ENCODE measurements at regions not wholly inside any gene's neighbourhood (a gene's known extent, or its start where the extent isn't known, plus 50 kb on each side); places are given as distances from the start of the nearest gene placed in this dataset.
A peak's percentile ranks its signal among the peaks of the same experiment; 100 is the strongest.

GRCh38 chr4:141921293-141921692, 284.9 kb downstream of the IL15 start:
- POLR2A ChIA-PET (ENCODE audit: low non-redundant PET) = no interaction called here
- TF ChIP-seq CTCF (conservative IDR thresholded peaks at IDR 0.05; ENCODE audit: low read depth) = no peak

GRCh38 chr4:141922236-141922635, 285.9 kb downstream of the IL15 start:
- TF ChIP-seq CTCF (conservative IDR thresholded peaks at IDR 0.05; ENCODE audit: low read depth) = no peak
- no peak overlapping the region for H3K27ac ChIP-seq
- ChIA-PET POLR2A (ENCODE audit: low non-redundant PET) (interaction anchor here (0.7 kb wide), 1 partner anchor 547 kb away, joined by 3 read pairs; no protein-coding TSS in a partner anchor), CTCF (no interaction called here)
- no peak for DNase-seq (ENCODE audit: low spot score)

More at GRCh38 chr4:141921293-141921692, 284.9 kb downstream of the IL15 start:
- no peak overlapping the region for H3K27ac ChIP-seq
- DNase-seq (ENCODE audit: low spot score) = no peak
- CTCF ChIA-PET = interaction anchor here (0.6 kb wide), 1 partner anchor 692 kb away, joined by 6 read pairs; no protein-coding TSS in a partner anchor

GRCh38 chr4:141926406-141926805, 290.0 kb downstream of the IL15 start:
- no peak for TF ChIP-seq CTCF (conservative IDR thresholded peaks at IDR 0.05; ENCODE audit: low read depth)
- DNase-seq (ENCODE audit: low spot score) = no peak
- H3K27ac ChIP-seq = no peak overlapping the region
- CTCF ChIA-PET = no interaction called here
- POLR2A ChIA-PET (ENCODE audit: low non-redundant PET) = no interaction called here

GRCh38 chr4:141932490-141932889, 296.1 kb downstream of the IL15 start:
- TF ChIP-seq CTCF (conservative IDR thresholded peaks at IDR 0.05; ENCODE audit: low read depth) = no peak
- no peak overlapping the region for H3K27ac ChIP-seq
- ChIA-PET CTCF (no interaction called here), POLR2A (ENCODE audit: low non-redundant PET) (no interaction called here)
- no peak for DNase-seq (ENCODE audit: low spot score)

GRCh38 chr4:141933978-141934377, 297.6 kb downstream of the IL15 start:
- ChIA-PET POLR2A (ENCODE audit: low non-redundant PET) (no interaction called here), CTCF (no interaction called here)
- TF ChIP-seq CTCF (conservative IDR thresholded peaks at IDR 0.05; ENCODE audit: low read depth) = no peak
- H3K27ac ChIP-seq = no peak overlapping the region
- DNase-seq (ENCODE audit: low spot score) = peak; percentile 3

GRCh38 chr4:141955696-141956095, 319.3 kb downstream of the IL15 start:
- ChIA-PET CTCF (interaction anchor here (0.6 kb wide), 1 partner anchor 58 kb away, joined by 3 read pairs; no protein-coding TSS in a partner anchor), POLR2A (ENCODE audit: low non-redundant PET) (no interaction called here)
- no peak for DNase-seq (ENCODE audit: low spot score)
- TF ChIP-seq CTCF (conservative IDR thresholded peaks at IDR 0.05; ENCODE audit: low read depth) = no peak
- no peak overlapping the region for H3K27ac ChIP-seq

- ChIA-PET CTCF (interaction anchor here (0.6 kb wide), 1 partner anchor 1028 kb away, joined by 3 read pairs; no protein-coding TSS in a partner anchor), POLR2A (ENCODE audit: low non-redundant PET) (no interaction called here)
- no peak overlapping the region for H3K27ac ChIP-seq
- DNase-seq (ENCODE audit: low spot score) = no peak
- TF ChIP-seq CTCF (conservative IDR thresholded peaks at IDR 0.05; ENCODE audit: low read depth) = no peak
Measured at GRCh38 chr4:141957416-141957815, 321.0 kb downstream of the IL15 start.
